GM12878 (cell line): ENCODE measurements at regions not wholly inside any gene's neighbourhood (a gene's known extent, or its start where the extent isn't known, plus 50 kb on each side); places are given as distances from the start of the nearest gene placed in this dataset.

ENCODE experiments used
- ATAC-seq: fragments of 200-7000 bp; cut with Tn5 transposase; 3 replicates; pipeline ENCODE4 v1.9.1; 2020; ENCODE audit warnings: mild to moderate bottlenecking, moderate library complexity
- BruUV-seq: library from RNA; stranded (reverse); fragments of 400-500 nt; replicated peaks from 2 replicates; lab custom pipeline; 2021; lab: Mats Ljungman, UMichigan
- CTCF ChIA-PET: fragments of 300-600 bp; sonication (Branson Sonifier 250); formaldehyde crosslinking; extraction: SDS; loops from one replicate; lab custom pipeline; 2021; ENCODE audit warnings: inconsistent platforms; lab: Yijun Ruan, JAX
- POLR2A ChIA-PET: fragments of 350-600 bp; formaldehyde crosslinking; extraction: SDS; loops from one replicate; lab custom pipeline; 2021; ENCODE audit warnings: inconsistent platforms; lab: Charles Lee
- RAD21 ChIA-PET: fragments of 300-600 bp; sonication (Branson Sonifier 250); formaldehyde crosslinking; loops from one replicate; lab custom pipeline; 2023; ENCODE audit warnings: antibody characterized with exemption; ENCODE audit not compliant: unreplicated experiment; lab: Charles Lee
- SMC1A ChIA-PET: fragments of 300-600 bp; sonication (Branson Sonifier 250); formaldehyde crosslinking; loops from one replicate; lab custom pipeline; 2023; ENCODE audit not compliant: unreplicated experiment, uncharacterized antibody; lab: Charles Lee
- DNase-seq: peaks from one replicate; pipeline ENCODE4 v3.0.0-alpha.2; 2011; ENCODE audit warnings: low read depth, low spot score
- FAIRE-seq: peaks from 3 replicates; lab custom pipeline; 2011; peaks lifted over from hg19 to GRCh38; lab: Jason Lieb, UNC
- H2AFZ ChIP-seq: 2 replicates; pipeline ENCODE4 v1.6.0; 2011; ENCODE audit warnings: low read depth, low read length, control low read depth; ENCODE audit not compliant: control insufficient read depth
- H3K27ac ChIP-seq: 2 replicates; pipeline ENCODE4 v1.5.1; 2011; ENCODE audit warnings: control low read depth; ENCODE audit not compliant: control insufficient read depth, insufficient read depth
- H3K27me3 ChIP-seq, 2 experiments: replicated peaks in 1 of 2; 2 replicates each; pipeline versions ENCODE4 v1.6.0 to v1.6.1; 2011; ENCODE audit warnings: low read length in 1 of 2; ENCODE audit not compliant: control insufficient read depth in 2 of 2, insufficient read depth in 2 of 2
- H3K36me3 ChIP-seq, 2 experiments: 2 replicates each; pipeline ENCODE4 v1.5.1; 2011; ENCODE audit warnings: low read length in 1 of 2; ENCODE audit not compliant: control insufficient read depth in 2 of 2, insufficient read depth in 2 of 2
- H3K4me1 ChIP-seq: 2 replicates; pipeline ENCODE4 v1.6.1; 2011; ENCODE audit warnings: mild to moderate bottlenecking, low read length, moderate library complexity, mixed read lengths; ENCODE audit not compliant: control insufficient read depth, insufficient read depth
- H3K4me2 ChIP-seq: 2 replicates; pipeline ENCODE4 v1.6.0; 2011; ENCODE audit warnings: control low read depth; ENCODE audit not compliant: control insufficient read depth, insufficient read depth
- H3K4me3 ChIP-seq: fragments of 200-600 bp; sonication (generic); 2 replicates; pipeline ENCODE4 v1.5.1; 2016
- H3K79me2 ChIP-seq: 2 replicates; pipeline ENCODE4 v1.6.0; 2011; ENCODE audit warnings: low read length; ENCODE audit not compliant: control insufficient read depth, insufficient read depth
- H3K9ac ChIP-seq: 2 replicates; pipeline ENCODE4 v1.8.0; 2011; ENCODE audit warnings: low read length, control low read depth, mixed read lengths; ENCODE audit not compliant: control insufficient read depth, insufficient read depth
- H3K9me3 ChIP-seq: replicated peaks from 3 replicates; pipeline ENCODE4 v1.5.1; 2011; ENCODE audit warnings: mild to moderate bottlenecking, low read length; ENCODE audit not compliant: control insufficient read depth, insufficient read depth
- H4K20me1 ChIP-seq: 2 replicates; pipeline ENCODE4 v1.6.0; 2011; ENCODE audit not compliant: control insufficient read depth, insufficient read depth
- GABPA ChIP-seq: IDR thresholded peaks from 2 replicates; pipeline ENCODE4 v1.6.1; 2014; ENCODE audit warnings: antibody characterized with exemption, low read depth, mild to moderate bottlenecking, inconsistent platforms
- HDAC6 ChIP-seq: fragments of 200-600 bp; sonication (generic); IDR thresholded peaks from one replicate; pipeline ENCODE4 v1.8.0; 2017; ENCODE audit warnings: antibody characterized with exemption; ENCODE audit not compliant: unreplicated experiment
- RB1 ChIP-seq: fragments of 450-650 bp; formaldehyde crosslinking; IDR thresholded peaks from 2 replicates; pipeline ENCODE4 v1.6.1; 2017; ENCODE audit warnings: mild to moderate bottlenecking, borderline replicate concordance
- RBBP5 ChIP-seq: fragments of 200-600 bp; sonication (generic); conservative IDR thresholded peaks from 2 replicates; pipeline ENCODE4 v1.6.1; 2016
- SIX5 ChIP-seq: IDR thresholded peaks from 2 replicates; pipeline ENCODE4 v1.6.1; 2011; ENCODE audit warnings: mild to moderate bottlenecking, low read depth, low read length, moderate library complexity; ENCODE audit not compliant: severe bottlenecking
- SRF ChIP-seq, 2 experiments: IDR thresholded peaks; 2 replicates each; pipeline ENCODE4 v1.6.1; 2011; ENCODE audit warnings: low read depth in 2 of 2, low read length in 2 of 2, mild to moderate bottlenecking in 1 of 2, moderate library complexity in 1 of 2
- USF1 ChIP-seq: IDR thresholded peaks from 2 replicates; pipeline ENCODE4 v1.6.1; 2011; ENCODE audit warnings: borderline replicate concordance, low read depth, mild to moderate bottlenecking, moderate library complexity, mixed read lengths, low read length; ENCODE audit not compliant: insufficient read depth; ENCODE audit errors: extremely low read length
- ZSCAN29 ChIP-seq: fragments of 450-650 bp; IDR thresholded peaks from 2 replicates; pipeline ENCODE4 v1.6.1; 2017; ENCODE audit warnings: mild to moderate bottlenecking, moderate library complexity
- WGBS: methylation state at CpG from one replicate; pipeline ENCODE4 v1.1.6; 2016; ENCODE audit warnings: low lambda C conversion rate; ENCODE audit not compliant: insufficient replicate concordance, insufficient coverage; ENCODE audit errors: missing lambda C conversion rate; 5-methylcytosine and 5-hydroxymethylcytosine counted together
- in situ Hi-C: fragments of 300-500 bp; cut with MboI; formaldehyde crosslinking; loops from 9 replicates; pipeline ENCODE4 v1.14.3; 2018; ENCODE audit warnings: mixed read lengths
- intact Hi-C: fragments of 100-400 bp; cut with micrococcal nuclease; formaldehyde crosslinking; loops from one replicate; pipeline ENCODE4 v1.14.2; 2022; ENCODE audit not compliant: unreplicated experiment

DNA sequence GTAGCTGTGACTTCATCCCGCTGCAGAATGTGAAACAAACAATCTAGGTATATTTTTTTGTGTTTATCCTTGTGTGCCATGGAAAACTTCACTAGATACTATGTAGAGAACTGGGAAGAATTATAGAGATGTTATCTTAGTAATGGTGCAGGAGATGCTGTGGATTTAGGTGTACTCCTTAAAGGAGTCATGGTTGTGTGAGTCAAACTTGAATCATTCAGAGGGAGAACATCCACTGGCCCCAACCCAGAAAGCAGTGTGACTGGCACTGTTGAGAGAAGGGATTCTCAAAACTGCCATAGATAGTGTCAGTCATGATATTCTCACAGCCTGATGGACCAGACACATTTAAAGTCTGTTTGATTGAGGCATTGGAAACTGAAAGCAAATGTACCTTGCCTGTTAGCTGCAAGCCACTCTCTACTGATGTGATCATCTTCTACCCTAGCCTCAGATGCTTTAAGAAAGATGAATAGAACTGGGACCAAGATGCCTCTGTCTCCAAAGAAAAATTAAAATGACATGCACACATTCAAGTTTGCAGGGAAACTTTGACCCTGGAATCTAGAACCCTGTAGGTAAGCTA, 754.6 kb downstream of the MRPL39 start:
- FAIRE-seq (no peak), ATAC-seq (no peak)
- SMC1A ChIA-PET = interaction anchor here (0.6 kb wide), 1 partner anchor 18 kb away, joined by 3 read pairs; no protein-coding TSS in a partner anchor
- Histone ChIP-seq H2AFZ (no peak overlapping the region), H3K9me3 (no peaks in the 10 kb centered on the region), H3K4me1 (no peaks in the 10 kb centered on the region), H3K9ac (no peak overlapping the region)
- no TSS peak for BruUV-seq
- TF ChIP-seq RBBP5 (no peak), RB1 (no peak), ZSCAN29 (no peak), SRF (IDR thresholded peaks at IDR 0.05; ENCODE audit: low read depth in 2 of 2, low read length in 2 of 2) (no peak), GABPA (no peak), HDAC6 (no peak), SIX5 (no peak), USF1 (no peak)
- TF ChIP-seq, all 136 proteins: peak for 0
- H3K36me3 ChIP-seq = no peaks in the 10 kb centered on the region
- H3K27me3 ChIP-seq = no peaks in the 10 kb centered on the region
- ChIA-PET POLR2A (no interaction called here), CTCF (no interaction called here), RAD21 (no interaction called here)
- no peaks in the 10 kb centered on the region for H4K20me1 ChIP-seq
- H3K4me2 ChIP-seq = no peak overlapping the region
- in situ Hi-C loops = no loop called here
- WGBS = 41% methylated on average over 1 of the region's 1 CpG
- H3K79me2 ChIP-seq = no peaks in the 10 kb centered on the region
- no peak overlapping the region for H3K4me3 ChIP-seq
- no peak overlapping the region for H3K27ac ChIP-seq
- intact Hi-C loops = no loop called here
- no peak for DNase-seq
